Dedifferentiated amniotic fluid mesenchymal stem cell (primary cell): ENCODE measurements at regions not wholly inside any gene's neighbourhood (a gene's known extent, or its start where the extent isn't known, plus 50 kb on each side); places are given as distances from the start of the nearest gene placed in this dataset.
"Not testable (repeated sequence)": the region's sequence is repeated elsewhere in the genome, so short reads cannot be mapped to it uniquely, and the experiment has no call there.

Source experiments
- DNase-seq: peaks from one replicate; pipeline ENCODE4 v3.0.0-alpha.2; 2016; ENCODE audit errors: extremely low spot score

GRCh38 chr9:27672718-27673117 is 99.4 kb upstream of the C9orf72 start:
- no peak for DNase-seq

GRCh38 chr9:27673641-27674040 is 100.4 kb upstream of the C9orf72 start:
- no peak for DNase-seq

- no peak for DNase-seq
Observed at GRCh38 chr9:27675354-27675753, 102.1 kb upstream of the C9orf72 start.

- no peak for DNase-seq
Observed at GRCh38 chr9:27676827-27677226, 103.5 kb upstream of the C9orf72 start.

- DNase-seq = no peak
Observed at GRCh38 chr9:27679338-27679737, 106.1 kb upstream of the C9orf72 start.

- no peak for DNase-seq
Observed at GRCh38 chr9:27683181-27683580, 109.9 kb upstream of the C9orf72 start.

GRCh38 chr9:27688954-27689353 is 115.7 kb upstream of the C9orf72 start:
- DNase-seq = no peak

- DNase-seq = not testable (repeated sequence)
Observed at GRCh38 chr9:27690816-27691215, 117.5 kb upstream of the C9orf72 start.

GRCh38 chr9:27699621-27700020 is 126.3 kb upstream of the C9orf72 start:
- DNase-seq = no peak

- no peak for DNase-seq
Observed at GRCh38 chr9:27701016-27701415, 127.7 kb upstream of the C9orf72 start.

GRCh38 chr9:27701587-27701986 is 128.3 kb upstream of the C9orf72 start:
- no peak for DNase-seq

- DNase-seq = no peak
Observed at GRCh38 chr9:27703216-27703980, 130.1 kb upstream of the C9orf72 start.

- DNase-seq = no peak
Observed at GRCh38 chr9:27711241-27711640, 138.0 kb upstream of the C9orf72 start.

- DNase-seq = no peak
Observed at GRCh38 chr9:27712806-27713205, 139.5 kb upstream of the C9orf72 start.

- no peak for DNase-seq
Observed at GRCh38 chr9:27714388-27714787, 141.1 kb upstream of the C9orf72 start.

GRCh38 chr9:27715651-27716050 is 142.4 kb upstream of the C9orf72 start:
- DNase-seq = no peak

- no peak for DNase-seq
Observed at GRCh38 chr9:27717991-27718390, 144.7 kb upstream of the C9orf72 start.

- DNase-seq = no peak
Observed at GRCh38 chr9:27719711-27720110, 146.4 kb upstream of the C9orf72 start.

GRCh38 chr9:27722866-27723265 is 149.6 kb upstream of the C9orf72 start:
- no peak for DNase-seq

GRCh38 chr9:27726244-27727081 is 153.2 kb upstream of the C9orf72 start:
- DNase-seq = peak; percentile 68

GRCh38 chr9:27732494-27732893 is 159.2 kb upstream of the C9orf72 start:
- no peak for DNase-seq

- DNase-seq = no peak
Observed at GRCh38 chr9:27743490-27743889, 170.2 kb upstream of the C9orf72 start.

GRCh38 chr9:27747450-27747849 is 174.2 kb upstream of the C9orf72 start:
- DNase-seq = no peak
